Pancreas (tissue), 10 donors: ENCODE measurements at regions not wholly inside any gene's neighbourhood (a gene's known extent, or its start where the extent isn't known, plus 50 kb on each side); places are given as distances from the start of the nearest gene placed in this dataset.
A peak's percentile ranks its signal among the peaks of the same experiment; 100 is the strongest.

Experiments used
- ATAC-seq, 4 donors: fragments of 200-7000 bp; cut with Tn5 transposase; one replicate each; pipeline versions ENCODE4 v1.8.0 to v1.9.1; 2020; ENCODE audit warnings: mild to moderate bottlenecking in 4 of 4, moderate library complexity in 4 of 4
- DNase-seq, 6 donors: peaks; one replicate each; pipeline ENCODE4 v3.0.0-alpha.2; 2020
- FAIRE-seq: peaks from 2 replicates; lab custom pipeline; 2012; peaks lifted over from hg19 to GRCh38; lab: Jason Lieb, UNC
- H3K27ac ChIP-seq, 4 donors: fragments of 200-600 bp; sonication (generic); 1 replicate in 3 of 4; 2 replicates in 1 of 4; pipeline versions ENCODE4 v1.5.0 to v1.8.0; 2020
- H3K27me3 ChIP-seq, 4 donors: fragments of 200-600 bp; one replicate each; pipeline ENCODE4 v1.8.0; 2021
- H3K36me3 ChIP-seq, 3 donors: fragments of 200-600 bp; sonication (generic) in 1 of 3; one replicate each; pipeline versions ENCODE4 v1.5.0 to v1.8.0; 2020 to 2021
- H3K4me1 ChIP-seq, 3 donors: fragments of 200-600 bp; one replicate each; pipeline ENCODE4 v1.8.0; 2021
- H3K4me3 ChIP-seq, 4 donors: fragments of 200-600 bp; sonication (generic) in 2 of 4; one replicate each; pipeline versions ENCODE4 v1.5.0 to v1.8.0; 2020 to 2021
- H3K9me3 ChIP-seq, 4 donors: fragments of 200-600 bp; one replicate each; pipeline ENCODE4 v1.8.0; 2021
- WGBS, 2 donors: extraction: QIAGEN DNeasy Blood & Tissue Kit; methylation state at CpG; one replicate each; pipeline ENCODE4 v1.1.7; 2013; 5-methylcytosine and 5-hydroxymethylcytosine counted together
- intact Hi-C, 3 donors: fragments of 100-400 bp; cut with DNase I; formaldehyde crosslinking; loops; one replicate each; pipeline versions ENCODE4 v1.11.1 to v1.14.2; 2022
- TF ChIP-seq, protein P1 (sequence below), 4 donors: fragments of 200-600 bp; sonication (generic) in 3 of 4; IDR thresholded peaks; one replicate each; pipeline versions ENCODE4 v1.5.0 to v1.8.0; 2021; ENCODE audit warnings: antibody characterized with exemption in 4 of 4
- donor health status: healthy with polysubstance abuse.
- donor health status: DM: no; HTN: no; CAD: no; lungs with moderate emphysema.
- donor health status: DM: no; HTN: no; CAD: no.
- donor health status: control.
- donor health status: control.
- donor health status: Bipolar disorder and iron deficiency.
- donor health status: DM: yes; HTN: yes; CAD: no.
- donor health status: DM: no; HTN: no; CAD: no.
- donor health status: DM: no; HTN: no; CAD: no.
- donor health status: DM: yes; HTN: yes; CAD: no.

DNA sequence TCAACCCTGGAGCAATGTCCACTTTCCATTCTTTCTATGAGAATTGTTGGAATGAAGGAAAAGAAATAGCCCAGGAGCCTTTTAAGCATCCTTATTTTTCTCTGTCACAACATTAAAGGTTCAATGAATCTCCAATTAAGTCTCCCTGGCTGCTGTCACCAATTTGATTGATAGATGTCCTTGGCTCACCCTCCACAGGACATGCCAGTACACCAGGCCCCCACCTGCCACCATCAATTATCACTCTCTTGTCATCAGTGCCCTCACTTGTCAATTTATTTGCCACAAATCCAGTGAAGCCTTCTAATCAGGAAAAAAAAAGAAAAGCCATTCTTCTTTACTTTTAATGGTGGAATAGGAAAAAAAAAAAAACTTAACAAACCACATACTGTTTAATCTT lies 453.6 kb downstream of the CENPC start:
- Histone ChIP-seq H3K27ac (no peak overlapping the region), H3K4me1 (no peaks in the 10 kb centered on the region), H3K36me3 (no peaks in the 10 kb centered on the region), H3K9me3 (no peaks in the 10 kb centered on the region), H3K27me3 (no peaks in the 10 kb centered on the region), H3K4me3 (no peak overlapping the region)
- TF ChIP-seq, protein P1, sequence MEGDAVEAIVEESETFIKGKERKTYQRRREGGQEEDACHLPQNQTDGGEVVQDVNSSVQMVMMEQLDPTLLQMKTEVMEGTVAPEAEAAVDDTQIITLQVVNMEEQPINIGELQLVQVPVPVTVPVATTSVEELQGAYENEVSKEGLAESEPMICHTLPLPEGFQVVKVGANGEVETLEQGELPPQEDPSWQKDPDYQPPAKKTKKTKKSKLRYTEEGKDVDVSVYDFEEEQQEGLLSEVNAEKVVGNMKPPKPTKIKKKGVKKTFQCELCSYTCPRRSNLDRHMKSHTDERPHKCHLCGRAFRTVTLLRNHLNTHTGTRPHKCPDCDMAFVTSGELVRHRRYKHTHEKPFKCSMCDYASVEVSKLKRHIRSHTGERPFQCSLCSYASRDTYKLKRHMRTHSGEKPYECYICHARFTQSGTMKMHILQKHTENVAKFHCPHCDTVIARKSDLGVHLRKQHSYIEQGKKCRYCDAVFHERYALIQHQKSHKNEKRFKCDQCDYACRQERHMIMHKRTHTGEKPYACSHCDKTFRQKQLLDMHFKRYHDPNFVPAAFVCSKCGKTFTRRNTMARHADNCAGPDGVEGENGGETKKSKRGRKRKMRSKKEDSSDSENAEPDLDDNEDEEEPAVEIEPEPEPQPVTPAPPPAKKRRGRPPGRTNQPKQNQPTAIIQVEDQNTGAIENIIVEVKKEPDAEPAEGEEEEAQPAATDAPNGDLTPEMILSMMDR (IDR thresholded peaks at IDR 0.05): no peak
- ATAC-seq (no peak), FAIRE-seq (no peak), DNase-seq (no peak)
- intact Hi-C loops: no loop called here

DNA sequence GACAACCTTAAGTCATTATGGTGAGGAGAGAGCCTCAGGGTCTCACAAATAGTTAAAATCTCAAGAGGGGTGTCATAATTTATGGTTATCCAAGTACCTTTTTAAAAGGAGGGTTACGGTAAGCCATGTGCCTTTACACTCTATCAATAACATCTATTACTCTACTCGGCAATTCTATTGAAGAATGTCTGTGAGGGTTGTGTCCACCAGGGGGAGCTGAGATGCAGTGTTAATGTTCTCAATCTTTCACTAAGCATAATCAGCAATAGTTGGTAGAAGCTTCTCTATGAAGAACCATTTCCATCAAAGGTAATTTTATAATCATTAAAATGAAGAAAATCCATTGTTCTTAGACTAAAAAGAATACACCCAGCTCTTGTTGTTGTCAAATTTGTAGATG lies 457.4 kb downstream of the CENPC start:
- Histone ChIP-seq H3K27me3 (no peaks in the 10 kb centered on the region), H3K4me3 (no peak overlapping the region), H3K27ac (no peak overlapping the region), H3K9me3 (no peaks in the 10 kb centered on the region), H3K4me1 (no peaks in the 10 kb centered on the region), H3K36me3 (no peaks in the 10 kb centered on the region)
- FAIRE-seq (no peak), ATAC-seq (peak in 2 of 4 donors; percentile 51 to 60), DNase-seq (peak in 5 of 6 donors; percentile 20 to 55 (median 27))
- intact Hi-C loops: no loop called here
- 36 to 45% methylated on average over 2 of the region's 2 CpGs for WGBS, 2 donors
- TF ChIP-seq, protein P1 (IDR thresholded peaks at IDR 0.05): peak; percentile 18 to 43 (median 32)

DNA sequence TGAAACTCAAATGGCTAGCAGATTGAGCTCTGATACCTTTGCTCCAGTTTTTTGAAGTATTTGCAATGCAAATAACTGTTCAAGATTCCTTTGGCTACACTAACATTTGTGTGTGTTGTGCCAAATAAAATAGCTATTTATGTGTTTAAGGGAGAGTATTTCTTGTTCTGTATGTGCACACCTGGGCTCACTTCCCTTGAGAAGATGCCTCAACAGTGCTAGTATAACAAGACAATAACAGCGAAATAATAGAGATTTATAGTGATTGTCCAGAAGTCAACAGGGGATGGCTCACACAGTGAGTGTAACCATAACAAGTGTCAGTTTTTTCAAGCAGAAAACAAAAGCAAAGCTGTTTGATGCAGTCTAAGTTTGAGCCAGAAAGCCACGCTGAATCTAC lies 460.5 kb downstream of the CENPC start:
- 62 to 77% methylated on average over 2 of the region's 2 CpGs for WGBS, 2 donors
- no peaks in the 10 kb centered on the region for H3K36me3 ChIP-seq
- TF ChIP-seq, protein P1 (IDR thresholded peaks at IDR 0.05): no peak
- H3K27me3 ChIP-seq: no peaks in the 10 kb centered on the region
- H3K9me3 ChIP-seq: no peaks in the 10 kb centered on the region
- ATAC-seq: no peak
- H3K27ac ChIP-seq: no peak overlapping the region
- H3K4me1 ChIP-seq: no peaks in the 10 kb centered on the region
- intact Hi-C loops: no loop called here
- no peak for FAIRE-seq
- DNase-seq: no peak
- no peak overlapping the region for H3K4me3 ChIP-seq

DNA sequence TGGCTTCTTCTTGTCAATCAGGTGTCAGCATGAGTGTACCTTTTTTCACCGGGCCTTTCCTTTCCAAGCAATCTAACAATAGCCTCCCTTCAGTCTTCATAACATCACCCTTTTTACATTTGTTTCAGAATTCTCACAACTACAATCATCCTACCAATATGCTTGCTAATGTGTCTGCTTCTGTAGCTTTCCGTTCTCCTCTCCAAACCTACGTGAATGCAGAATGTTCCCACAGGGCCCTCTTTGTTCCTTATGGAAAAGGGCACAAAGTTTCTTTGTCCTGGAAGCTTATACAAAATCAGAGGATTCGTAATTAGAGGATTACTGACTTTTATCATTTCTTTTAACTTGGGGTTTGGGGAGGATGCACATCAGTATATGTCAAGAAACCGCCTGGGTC lies 461.8 kb downstream of the CENPC start:
- 66 to 67% methylated on average over 5 of the region's 5 CpGs for WGBS, 2 donors
- ATAC-seq (no peak), DNase-seq (no peak), FAIRE-seq (no peak)
- intact Hi-C loops: no loop called here
- Histone ChIP-seq H3K4me3 (no peak overlapping the region), H3K36me3 (no peaks in the 10 kb centered on the region), H3K4me1 (no peaks in the 10 kb centered on the region), H3K27me3 (no peaks in the 10 kb centered on the region), H3K9me3 (no peaks in the 10 kb centered on the region), H3K27ac (no peak overlapping the region)
- TF ChIP-seq, protein P1 (IDR thresholded peaks at IDR 0.05): no peak

DNA sequence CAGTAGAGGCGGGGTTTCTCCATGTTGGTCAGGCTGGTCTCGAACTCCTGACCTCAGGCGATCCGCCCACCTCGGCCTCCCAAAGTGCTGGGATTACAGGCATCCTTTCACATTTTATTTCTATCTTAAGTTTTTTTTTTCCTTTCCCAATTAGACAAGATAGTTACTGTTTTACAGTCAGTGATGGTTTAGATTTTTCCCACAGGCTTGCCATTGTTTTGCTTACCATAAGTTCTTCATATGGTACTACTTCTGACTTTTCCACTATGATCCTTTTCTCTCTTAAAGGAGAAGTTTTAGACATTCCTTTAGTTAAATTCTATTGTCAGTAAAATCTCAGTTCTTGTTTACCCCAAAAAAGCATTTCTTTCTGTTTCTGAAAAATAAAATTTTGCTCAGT lies 462.6 kb downstream of the CENPC start:
- intact Hi-C loops: no loop called here
- TF ChIP-seq, protein P1 (IDR thresholded peaks at IDR 0.05): no peak
- Histone ChIP-seq H3K9me3 (no peaks in the 10 kb centered on the region), H3K27ac (no peak overlapping the region), H3K4me1 (no peaks in the 10 kb centered on the region), H3K4me3 (no peak overlapping the region), H3K27me3 (no peaks in the 10 kb centered on the region), H3K36me3 (no peaks in the 10 kb centered on the region)
- no peak for ATAC-seq
- no peak for DNase-seq
- FAIRE-seq: no peak
- WGBS, 2 donors: 82 to 98% methylated on average over 5 of the region's 5 CpGs
